Fibroblast of villous mesenchyme (primary cell): ENCODE measurements at regions not wholly inside any gene's neighbourhood (a gene's known extent, or its start where the extent isn't known, plus 50 kb on each side); places are given as distances from the start of the nearest gene placed in this dataset.

ENCODE experiments used
- DNase-seq: peaks from one replicate; pipeline ENCODE4 v3.0.0-alpha.2; 2010; ENCODE audit warnings: low read depth
- H3K4me3 ChIP-seq: 2 replicates; pipeline ENCODE4 v1.5.1; 2011; ENCODE audit warnings: low read depth, mild to moderate bottlenecking, low read length
- CTCF ChIP-seq: IDR thresholded peaks from 2 replicates; pipeline ENCODE4 v1.5.1; 2012; ENCODE audit warnings: low read depth, mild to moderate bottlenecking, low read length; ENCODE audit not compliant: insufficient read depth

- no peak overlapping the region for H3K4me3 ChIP-seq
- no peak for TF ChIP-seq CTCF
- no peak for DNase-seq
These were observed 242.8 kb downstream of the CCSER2 start for GRCh38 chr10:84571146-84571545.

GRCh38 chr10:84574102-84574501 lies 245.7 kb downstream of the CCSER2 start:
- no peak overlapping the region for H3K4me3 ChIP-seq
- DNase-seq, result no peak
- no peak for TF ChIP-seq CTCF

GRCh38 chr10:84581976-84582375 lies 253.6 kb downstream of the CCSER2 start:
- H3K4me3 ChIP-seq, result no peak overlapping the region
- no peak for DNase-seq
- no peak for TF ChIP-seq CTCF

- DNase-seq, result no peak
- TF ChIP-seq CTCF, result no peak
- H3K4me3 ChIP-seq, result no peak overlapping the region
These were observed 255.1 kb downstream of the CCSER2 start for GRCh38 chr10:84583501-84583900.

- no peak for DNase-seq
- no peak overlapping the region for H3K4me3 ChIP-seq
- no peak for TF ChIP-seq CTCF
These were observed 259.4 kb downstream of the CCSER2 start for GRCh38 chr10:84587789-84588188.

GRCh38 chr10:84588426-84588825 lies 260.0 kb downstream of the CCSER2 start:
- TF ChIP-seq CTCF, result no peak
- DNase-seq, result no peak
- no peak overlapping the region for H3K4me3 ChIP-seq

- TF ChIP-seq CTCF, result no peak
- H3K4me3 ChIP-seq, result no peak overlapping the region
- no peak for DNase-seq
These were observed 260.6 kb downstream of the CCSER2 start for GRCh38 chr10:84588971-84589370.
